ENCODE measurements at regions not wholly inside any gene's neighbourhood (a gene's known extent, or its start where the extent isn't known, plus 50 kb on each side); places are given as distances from the start of the nearest gene placed in this dataset.
"Not testable (repeated sequence)": the region's sequence is repeated elsewhere in the genome, so short reads cannot be mapped to it uniquely, and the experiment has no call there.

- no peak for DNase-seq
These were observed 998.1 kb downstream of the SI start for GRCh38 chr3:164080208-164080607.

GRCh38 chr3:164064298-164064697, 1014.0 kb downstream of the SI start:
- no peak for DNase-seq

- no peak for DNase-seq
These were observed 1017.4 kb downstream of the SI start for GRCh38 chr3:164060923-164061322.

DNA sequence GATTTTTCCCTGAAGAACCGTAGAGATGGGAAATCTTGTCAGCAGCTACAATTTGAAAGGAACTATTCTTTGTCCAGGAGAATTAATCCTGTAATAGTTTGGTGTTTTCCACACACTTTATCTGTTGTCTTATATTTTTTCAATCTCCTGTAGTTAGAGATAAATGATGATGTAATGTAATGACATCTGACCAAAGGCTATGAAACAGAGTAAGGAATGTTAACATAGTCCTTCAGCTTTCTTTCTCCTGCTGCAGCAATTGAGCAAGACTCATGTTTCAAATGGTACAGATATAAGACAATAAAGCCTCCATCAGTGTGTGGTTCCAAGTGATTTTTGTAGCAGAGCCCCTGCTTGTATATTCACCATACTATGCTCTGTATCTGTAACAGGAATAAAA, 1028.4 kb downstream of the SI start:
- DNase-seq = no peak

DNA sequence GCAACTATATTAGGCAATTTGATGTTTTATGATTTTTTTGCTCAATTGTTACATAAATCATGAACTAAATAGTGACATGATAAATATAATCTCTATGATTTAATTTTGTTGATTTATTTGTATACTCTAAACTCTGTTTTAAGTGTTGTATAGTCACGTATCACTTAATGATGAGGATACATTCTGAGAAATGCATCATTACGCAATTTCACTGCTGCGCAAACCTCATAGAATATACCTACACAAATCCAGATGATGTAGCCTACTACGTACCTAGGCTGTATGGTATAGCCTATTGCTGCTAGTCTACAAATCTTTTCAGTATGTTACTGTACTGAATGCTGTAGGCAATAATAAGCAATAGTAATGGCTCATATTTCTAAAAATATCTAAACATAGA, 1029.8 kb downstream of the SI start:
- DNase-seq = no peak

DNA sequence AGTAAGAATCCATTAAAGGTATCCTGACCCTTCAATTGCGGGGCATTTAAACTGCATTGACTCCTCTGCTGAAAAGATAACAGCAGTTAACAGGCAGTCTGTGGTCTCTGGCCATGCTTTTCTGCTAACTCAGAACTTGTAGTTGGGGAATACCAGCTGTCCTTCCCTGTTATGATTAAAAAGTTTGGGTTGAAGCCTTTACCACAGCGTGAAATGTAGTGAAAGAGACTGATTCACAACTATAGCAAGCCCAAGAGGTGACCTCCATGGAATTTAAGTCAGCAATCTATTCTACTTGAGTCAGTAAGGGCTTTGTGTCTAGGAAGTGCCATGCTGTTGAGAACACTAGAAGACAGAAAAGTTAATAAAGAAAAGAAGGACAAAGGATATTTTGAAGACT, 1037.3 kb downstream of the SI start:
- no peak for DNase-seq

GRCh38 chr3:164030194-164030593, 1048.1 kb downstream of the SI start:
- no peak for DNase-seq

DNA sequence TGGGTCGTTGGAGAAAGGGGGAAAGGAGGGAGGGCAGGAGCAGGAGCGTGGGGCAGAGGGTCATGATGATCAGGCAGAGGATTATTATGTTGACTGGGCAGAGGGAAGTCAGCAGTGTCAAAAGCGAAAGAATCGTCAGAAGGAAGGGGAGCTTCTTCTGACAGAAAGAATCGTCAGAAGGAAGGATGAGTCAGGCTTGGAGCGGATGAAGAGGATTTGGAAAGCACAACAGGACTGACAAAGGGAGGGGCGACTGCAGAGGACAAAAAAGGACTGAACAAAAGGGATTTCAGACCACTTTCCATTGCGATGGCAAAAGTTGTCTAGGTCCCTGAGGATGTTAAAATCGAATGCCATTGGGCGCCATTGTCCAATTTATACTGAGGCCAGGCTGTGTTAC, 1053.5 kb downstream of the SI start:
- no peak for DNase-seq

GRCh38 chr3:164023480-164023879, 1054.8 kb downstream of the SI start:
- no peak for DNase-seq

DNA sequence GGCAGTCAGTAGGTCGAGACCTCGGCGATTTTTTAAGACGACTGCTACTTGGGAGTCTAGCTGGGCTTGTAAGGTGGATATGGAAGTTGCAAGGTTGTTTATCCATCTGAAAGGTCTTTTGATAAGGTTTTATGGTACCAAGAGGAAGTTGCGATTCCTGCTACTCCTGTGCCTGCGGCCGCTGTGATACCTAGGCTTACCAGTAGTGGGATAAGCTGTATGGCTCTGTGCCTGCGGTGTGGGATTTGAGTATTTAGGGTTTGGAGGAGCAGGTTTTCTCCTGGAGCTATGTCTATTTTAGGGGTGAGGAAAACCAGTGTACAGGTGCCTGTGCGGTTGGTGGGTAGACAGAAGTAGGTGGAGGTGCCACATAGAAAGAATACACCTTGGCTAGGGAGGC, 1059.8 kb downstream of the SI start:
- no peak for DNase-seq

DNA sequence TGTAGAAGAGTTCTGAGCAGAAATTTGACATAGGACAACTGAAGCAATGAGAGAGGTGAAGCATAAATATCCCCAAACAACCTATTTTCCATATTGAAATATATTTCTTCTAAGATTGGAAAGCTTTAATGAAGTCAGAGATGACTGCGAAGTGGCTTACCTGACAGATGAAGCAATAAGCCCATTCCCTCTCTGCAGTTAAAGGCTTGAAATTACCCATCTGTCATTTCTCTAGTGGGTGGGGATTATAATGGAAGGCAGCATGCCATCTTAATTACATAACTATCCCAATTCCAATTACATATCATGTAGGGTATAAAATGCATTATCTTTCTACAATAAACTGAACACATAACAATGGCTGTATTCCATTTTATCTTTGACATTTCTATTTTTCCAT, 1070.5 kb downstream of the SI start:
- DNase-seq = no peak

DNA sequence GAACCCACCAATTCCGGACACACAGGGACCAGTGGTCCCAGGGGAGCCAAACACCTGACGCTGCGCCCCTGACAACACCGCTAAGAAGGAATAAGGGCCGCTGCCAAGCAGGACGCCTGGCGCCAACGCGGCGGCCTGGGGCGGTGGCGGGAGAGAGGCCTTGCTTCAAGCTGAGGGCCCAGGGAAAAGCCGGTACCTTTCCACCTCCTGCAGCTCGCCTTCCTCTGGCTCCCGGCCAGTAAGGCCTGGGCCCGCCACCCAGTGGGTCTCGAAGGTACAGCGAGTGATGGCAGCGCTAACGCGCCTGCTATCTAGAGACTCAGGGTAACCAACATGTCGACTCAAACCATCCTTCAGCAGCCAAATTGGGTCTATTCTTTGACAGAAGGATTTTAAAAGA, 1074.1 kb downstream of the SI start:
- DNase-seq = no peak

GRCh38 chr3:164003016-164003415, 1075.3 kb downstream of the SI start:
- DNase-seq = not testable (repeated sequence)

GRCh38 chr3:163983940-163984339, 1094.4 kb downstream of the SI start:
- DNase-seq = no peak

DNA sequence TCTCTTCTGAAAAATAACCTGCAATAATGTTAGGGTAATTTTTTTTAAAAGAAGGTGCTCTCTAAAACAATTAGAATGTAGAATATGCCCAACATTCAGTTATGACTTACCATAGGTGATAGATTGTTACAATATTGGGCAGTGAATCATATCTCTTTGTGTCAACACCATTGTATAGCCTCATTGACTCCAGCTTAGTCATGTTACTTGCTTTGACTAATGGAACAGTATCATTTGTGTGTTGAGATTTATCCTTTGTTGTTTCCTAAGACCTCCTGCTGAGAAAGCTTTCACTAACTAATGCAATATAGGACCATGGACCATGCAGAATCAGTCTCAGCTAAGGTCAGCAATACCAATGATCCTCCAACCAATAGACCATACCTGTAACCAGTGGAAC, 1106.4 kb downstream of the SI start:
- DNase-seq = no peak

DNA sequence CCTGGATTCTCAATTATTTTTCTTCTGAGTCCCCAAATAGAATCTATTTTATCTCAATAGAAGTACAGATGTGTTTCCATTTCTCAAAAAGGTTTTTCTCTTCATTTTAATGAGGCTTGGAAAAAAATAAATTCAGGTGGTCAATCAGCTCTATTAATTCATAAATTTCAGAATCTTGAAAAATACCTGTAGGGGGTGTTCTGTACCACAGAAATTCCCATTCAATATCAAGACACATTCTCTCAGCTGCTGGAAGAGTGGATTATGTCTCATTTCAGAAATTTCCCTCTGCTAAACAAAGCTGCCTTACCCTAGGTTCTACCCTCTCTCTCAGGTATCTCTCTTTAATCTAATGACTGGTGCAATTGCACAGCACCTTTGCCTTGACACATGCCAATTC, 1121.2 kb downstream of the SI start:
- DNase-seq = no peak

DNA sequence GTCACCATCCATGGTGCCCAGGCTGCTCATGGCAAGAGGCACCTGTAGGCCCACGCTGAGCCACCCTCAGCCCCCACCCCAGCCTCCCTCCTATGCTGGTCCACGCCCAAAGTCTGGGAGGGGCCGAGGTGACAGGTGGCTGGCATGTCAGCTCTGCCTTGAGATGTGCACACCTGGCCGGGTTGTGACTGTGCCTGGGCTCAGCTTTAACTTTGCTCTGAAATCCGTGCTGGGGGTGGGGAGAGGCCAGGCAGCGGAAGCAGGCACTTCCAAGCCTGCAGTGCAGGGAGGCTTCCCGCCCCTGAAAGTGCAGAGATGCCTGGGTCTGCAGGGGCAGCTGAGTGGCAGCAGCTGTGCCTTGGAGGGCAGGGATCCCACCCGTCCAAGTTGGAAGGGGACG, 1124.8 kb downstream of the SI start:
- DNase-seq = no peak

DNA sequence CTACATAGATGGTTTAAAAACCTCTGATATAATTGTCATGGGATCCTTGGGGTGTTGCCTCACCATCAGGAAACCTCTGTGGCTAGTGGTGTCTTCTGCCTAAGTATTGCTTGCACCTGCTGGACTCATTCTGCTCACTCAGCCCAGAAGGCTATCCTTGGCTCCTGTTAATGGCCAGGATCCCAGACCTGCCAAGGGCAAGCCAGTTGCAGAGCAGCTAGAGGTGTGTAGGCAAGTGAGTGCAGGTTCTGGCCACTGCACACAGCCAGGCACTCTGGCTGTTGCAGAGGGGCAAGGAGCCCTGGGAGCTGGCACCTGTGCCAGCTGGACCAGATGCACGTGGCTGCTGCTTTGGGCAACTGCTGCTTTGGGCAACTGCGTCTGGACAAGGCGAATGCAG, 1125.8 kb downstream of the SI start:
- no peak for DNase-seq

DNA sequence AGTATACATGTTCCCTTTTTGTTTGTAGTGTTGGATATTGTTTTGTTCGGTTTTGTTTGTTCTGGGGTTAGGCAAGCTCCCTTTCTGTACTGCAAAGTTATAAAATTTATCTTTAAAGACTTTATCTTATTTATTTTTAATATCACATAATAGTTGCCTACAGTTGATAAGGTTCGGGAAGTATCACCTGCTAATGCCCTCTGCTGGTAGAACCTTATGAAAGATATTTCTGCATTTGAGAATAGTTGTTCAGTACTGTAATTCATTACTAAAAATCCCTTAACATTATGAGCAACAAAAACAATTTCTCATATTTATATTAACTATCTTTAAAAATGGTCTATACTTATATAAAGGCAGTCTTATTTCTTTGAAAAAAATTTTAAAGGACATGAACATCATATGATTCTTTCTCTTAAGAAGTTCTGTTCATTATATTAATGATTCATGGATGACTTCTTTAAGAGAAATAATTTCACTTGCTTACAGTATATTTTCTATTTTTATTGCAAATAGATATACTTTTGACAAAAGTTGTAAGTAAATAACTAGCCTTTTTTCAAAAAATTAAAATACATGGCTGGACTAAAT, 1126.8 kb downstream of the SI start:
- no peak for DNase-seq

- no peak for DNase-seq
These were observed 1131.5 kb downstream of the SI start for GRCh38 chr3:163946785-163947184.

DNA sequence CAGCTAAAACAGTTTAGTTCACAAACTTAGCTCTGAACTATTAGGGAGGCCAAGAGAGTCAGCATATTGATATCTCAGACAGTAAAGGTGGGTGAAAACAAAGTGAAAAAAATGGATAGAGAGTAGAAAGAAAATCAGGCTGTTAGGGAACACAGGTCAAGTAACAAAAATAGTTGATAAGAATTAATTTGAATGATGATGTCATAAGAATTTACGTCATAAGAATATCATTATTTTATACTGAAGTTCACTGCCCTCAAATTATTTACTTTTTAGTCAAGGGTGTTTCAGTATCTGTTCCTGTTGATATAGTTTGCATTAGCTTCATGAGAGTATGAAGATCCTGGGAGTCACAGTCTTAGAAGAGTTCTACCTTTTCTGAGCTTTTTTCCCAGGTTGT, 1134.6 kb downstream of the SI start:
- DNase-seq = no peak

- DNase-seq = no peak
These were observed 1138.4 kb downstream of the SI start for GRCh38 chr3:163939926-163940325.

DNA sequence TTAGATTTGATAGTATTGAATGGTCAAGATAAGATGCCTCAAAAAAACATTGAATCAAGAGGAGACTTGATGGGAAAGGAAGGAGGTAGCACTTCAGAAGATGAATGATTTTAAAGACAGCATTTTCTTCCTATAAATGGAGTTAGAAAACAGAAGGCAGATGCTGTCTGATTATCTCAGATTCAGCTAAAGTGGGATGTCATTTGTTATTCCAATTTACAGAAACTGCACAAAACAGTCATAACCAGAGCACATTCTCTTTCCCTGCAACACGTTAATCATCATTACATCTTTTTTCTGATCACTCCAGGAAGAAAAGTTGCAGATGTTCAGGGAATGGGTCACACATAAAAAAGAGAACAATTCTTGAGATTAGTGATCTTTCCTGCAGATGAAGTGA, 1141.8 kb downstream of the SI start:
- DNase-seq = no peak

DNA sequence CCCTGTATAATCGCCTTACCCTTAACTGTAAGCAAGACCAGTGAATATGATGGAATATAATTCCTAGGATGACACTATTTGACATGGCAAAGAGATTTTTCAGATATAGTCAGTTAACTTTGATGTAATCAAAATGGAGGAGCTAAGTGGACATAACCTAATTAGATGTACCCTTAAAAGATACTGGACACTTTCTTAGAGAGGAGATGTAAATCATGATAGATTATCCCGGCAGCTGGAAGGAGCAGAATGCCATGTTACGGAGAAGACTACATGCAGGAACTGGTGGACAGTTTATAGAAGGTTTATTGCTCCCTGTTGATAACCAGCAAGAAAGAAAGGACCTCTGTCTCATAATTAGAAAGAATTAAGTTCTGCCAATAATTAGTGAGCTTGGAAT, 1142.9 kb downstream of the SI start:
- no peak for DNase-seq

DNA sequence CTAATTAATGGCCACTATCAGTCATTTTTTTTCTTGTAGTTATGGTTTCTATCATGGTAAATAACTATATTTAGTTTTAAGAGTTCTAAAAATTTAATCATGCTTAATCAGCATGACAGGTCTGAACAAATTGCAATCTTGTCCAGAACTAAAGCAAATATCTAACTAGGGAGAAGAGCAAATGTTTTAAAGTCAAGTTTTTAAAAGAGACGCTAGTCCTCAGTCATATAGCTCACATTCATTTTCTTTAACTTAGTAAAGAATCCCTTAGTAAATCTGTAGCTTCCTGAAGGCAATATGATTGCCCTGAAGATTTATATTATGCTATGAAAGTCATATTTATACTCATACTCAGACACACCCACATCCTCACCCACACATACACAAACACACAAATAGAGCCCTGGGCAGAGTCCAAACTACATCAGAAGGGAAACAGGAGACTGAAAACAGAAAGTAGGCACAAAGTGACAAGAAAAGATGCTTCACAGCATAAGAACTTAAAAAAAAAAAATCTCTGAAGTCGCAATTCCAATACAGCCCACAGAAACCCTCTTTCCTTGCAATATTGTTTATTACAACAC, 1149.1 kb downstream of the SI start:
- no peak for DNase-seq

- no peak for DNase-seq
These were observed 1150.8 kb downstream of the SI start for GRCh38 chr3:163927521-163927920.

Data from right hindlimb (tissue), 1 donor.